Kidney capillary endothelial cell (primary cell): ENCODE measurements at regions not wholly inside any gene's neighbourhood (a gene's known extent, or its start where the extent isn't known, plus 50 kb on each side); places are given as distances from the start of the nearest gene placed in this dataset.

Experiments
- DNase-seq: peaks from one replicate; pipeline ENCODE4 v3.0.0-alpha.2; 2018; ENCODE audit warnings: low spot score

DNA sequence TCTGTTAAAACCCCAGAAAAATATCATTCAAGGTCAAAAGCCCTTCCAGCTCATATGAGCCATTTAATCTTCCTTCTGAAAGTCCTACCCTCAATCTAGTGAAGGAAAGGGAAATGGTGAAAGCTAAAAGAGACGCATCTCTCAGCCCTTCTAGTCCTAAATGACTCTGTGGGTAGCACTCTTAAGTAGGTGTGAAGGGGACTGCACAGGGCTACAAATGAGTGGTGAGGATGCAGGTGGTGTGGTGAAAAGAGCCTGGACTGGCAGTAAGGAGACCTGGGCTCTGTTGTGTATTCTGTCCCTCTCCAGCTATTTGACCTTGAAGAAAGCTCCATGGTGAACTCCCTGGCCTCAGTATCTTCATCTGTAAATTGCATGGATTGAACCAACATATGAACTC is 671.8 kb upstream of the DIPK2B start:
- no peak for DNase-seq

DNA sequence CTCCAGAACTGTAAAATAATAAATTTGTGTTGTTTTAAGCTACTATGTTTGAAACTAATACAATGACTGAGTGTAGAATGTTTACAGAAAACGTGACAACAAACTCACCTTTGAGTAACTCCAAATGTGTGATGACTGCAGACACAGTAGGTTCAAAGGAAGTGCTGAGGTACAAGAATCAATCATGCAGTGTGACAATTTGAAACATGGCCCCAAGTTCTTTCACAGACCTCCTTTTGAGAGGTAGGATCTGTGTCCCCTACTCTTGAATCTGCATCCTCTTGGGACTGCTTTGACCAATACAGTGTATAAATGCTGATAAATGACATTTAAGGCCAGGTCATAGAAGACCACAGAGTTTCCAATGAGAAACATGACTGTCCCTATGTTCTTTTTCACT is 667.7 kb upstream of the DIPK2B start:
- DNase-seq = no peak

DNA sequence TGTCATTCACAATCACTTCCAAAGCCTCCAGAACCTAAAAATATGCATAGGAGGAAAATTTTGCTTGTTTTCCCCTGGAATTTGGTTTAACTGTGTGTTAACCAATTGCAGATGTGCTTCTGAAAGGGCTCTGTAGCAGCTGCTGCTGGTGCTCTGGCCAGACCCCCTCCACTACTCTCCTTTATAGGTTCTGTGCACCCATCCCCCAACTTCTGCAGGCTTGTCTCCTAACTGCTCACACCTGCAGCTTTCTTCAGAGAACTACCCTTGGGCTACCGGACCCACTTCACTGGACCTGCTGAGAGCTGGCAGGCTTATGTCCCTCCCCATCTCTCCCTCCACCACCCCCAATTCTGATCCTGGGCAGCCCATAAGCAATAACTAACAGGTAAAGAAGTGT is 662.1 kb upstream of the DIPK2B start:
- no peak for DNase-seq

DNA sequence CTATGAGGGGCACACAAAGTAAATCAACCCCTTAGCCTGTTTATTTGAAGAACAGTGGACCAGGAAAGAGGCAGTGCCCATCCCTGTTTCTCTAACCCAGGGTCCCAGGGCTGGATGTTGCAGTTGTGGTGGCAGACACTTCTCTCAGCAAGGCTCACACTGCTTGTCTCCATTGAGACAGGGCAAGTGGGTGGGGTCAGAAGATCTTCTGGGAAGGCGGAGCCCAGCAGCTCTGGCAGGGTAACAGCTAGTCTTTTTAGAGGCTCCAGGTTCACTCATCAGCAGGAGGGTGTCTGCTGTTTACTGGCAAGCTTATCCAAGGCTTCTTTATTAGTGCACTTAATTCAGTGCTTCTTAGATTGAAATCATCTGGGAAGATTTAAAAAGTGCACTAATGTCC is 659.8 kb upstream of the DIPK2B start:
- DNase-seq = no peak

DNA sequence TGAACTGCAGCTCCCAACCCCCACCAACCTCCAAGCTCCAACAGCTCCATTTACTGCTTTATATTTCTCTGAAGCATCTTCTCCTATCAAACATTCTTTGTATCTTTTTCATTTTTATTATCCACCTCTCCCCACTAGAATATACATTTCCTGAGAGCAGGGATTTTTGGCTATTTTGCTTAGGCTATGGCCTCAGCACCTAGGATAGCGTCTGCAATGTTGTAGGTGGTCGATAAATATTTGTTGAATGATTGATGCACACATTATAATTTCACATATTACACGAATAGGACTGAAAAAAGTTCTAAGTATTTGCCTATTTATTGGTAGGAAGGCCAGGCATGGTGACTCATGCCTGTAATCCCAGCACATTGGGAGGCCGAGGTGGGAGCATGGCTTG is 658.7 kb upstream of the DIPK2B start:
- DNase-seq = no peak

DNA sequence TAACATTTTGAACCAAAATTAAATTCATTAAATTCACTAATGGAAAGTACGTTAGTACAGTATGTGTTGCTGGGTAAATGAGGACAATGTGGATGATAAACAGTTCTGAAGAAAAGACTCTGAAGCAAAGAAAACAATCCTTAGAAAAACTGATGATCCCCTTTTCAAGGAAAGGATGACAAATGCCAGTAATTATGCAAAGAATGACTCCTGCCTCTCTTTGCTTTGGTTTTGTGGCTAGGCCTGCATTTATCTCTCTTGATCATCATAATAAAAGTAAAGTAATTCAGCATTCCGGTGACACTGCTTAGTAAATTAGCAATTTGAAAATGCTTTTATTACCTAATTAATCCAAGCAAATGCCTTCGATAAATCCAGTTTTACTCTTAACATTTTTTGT is 652.2 kb upstream of the DIPK2B start:
- DNase-seq = no peak

DNA sequence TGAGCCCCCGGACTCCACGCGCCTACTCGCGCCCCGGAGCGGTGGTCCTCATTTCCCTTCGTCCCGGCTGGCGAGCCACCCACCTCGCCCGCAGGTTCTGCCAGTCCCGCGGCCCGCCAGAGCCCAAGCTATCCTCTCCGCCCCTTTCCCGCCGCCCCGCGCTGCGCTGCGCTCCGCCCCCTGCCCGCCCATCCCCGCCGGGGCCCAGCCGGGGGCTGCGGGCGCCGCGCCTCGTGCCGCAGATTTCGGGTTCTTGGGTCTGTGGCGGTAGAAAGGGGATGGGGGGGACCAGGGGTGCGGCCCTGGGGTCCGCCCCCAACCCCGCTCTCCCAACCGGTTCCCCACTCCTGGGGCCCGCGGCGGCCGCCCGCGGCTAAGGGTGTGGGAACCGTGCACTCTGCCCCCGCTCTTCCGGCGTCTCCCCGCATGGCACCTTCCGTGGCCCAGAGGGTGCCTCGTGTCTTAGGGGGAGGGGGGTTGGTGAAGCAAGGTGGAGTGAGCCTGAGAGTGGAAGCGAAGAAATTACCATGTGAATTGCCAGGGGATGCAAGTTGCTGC is 650.8 kb upstream of the DIPK2B start:
- DNase-seq = no peak

DNA sequence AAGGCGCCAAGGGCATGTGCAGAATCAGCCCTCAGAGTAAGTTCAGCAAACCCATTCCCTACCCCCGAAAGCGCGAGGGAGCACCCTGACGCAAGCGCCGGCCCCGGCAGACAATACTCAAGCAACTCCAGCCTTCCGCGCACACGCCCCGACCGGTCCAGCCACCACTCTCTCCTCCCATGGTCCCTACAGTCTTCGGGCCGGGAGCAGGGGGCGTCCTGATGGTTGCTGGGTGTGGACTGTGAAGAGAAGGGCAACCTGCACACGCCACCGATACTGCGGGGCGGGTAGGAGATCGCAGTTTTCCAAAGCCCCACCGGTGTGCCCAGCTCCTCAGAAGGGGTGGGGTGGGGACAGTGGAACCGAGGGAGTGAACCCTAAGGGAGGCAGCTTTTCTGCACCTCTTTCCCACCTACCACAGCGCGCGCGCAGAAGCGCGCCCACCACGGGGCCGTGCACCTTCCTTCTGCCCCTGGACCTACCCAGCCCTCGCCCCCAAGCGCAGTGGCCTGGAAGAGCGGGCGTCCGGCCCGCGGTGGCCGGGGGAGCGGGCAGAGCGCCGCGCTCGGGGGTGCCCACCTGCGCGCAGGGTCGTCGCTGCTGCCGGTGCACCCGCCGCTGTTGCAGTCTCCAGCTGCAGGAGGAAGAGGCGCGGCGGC is 650.2 kb upstream of the DIPK2B start:
- DNase-seq = no peak

DNA sequence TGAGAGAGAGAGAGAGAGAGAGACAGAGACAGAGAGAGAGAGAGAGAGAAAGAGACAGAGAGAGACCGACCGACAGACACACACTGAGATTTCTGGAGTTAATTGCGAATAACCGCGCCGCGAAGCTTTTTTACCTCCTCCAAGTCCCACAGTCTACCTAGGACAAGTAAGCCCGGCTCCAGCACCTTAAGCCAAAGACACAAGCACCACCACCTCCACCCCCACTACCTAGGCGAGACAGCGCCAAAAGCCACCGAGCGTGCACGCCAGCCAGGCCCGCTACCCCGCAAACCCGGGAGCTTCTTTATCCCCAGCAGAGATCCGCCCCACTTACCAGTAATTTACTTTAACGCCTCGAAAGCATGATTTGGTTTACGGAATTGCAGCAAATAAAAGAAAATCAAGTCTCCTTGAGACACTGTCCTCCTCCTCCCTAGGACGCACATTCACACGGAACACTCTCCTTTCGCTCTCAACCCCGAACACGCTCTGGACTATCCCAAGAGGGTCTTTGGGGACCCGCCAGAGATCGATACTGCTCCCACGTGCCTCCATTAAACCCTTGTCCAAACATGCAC is 649.6 kb upstream of the DIPK2B start:
- no peak for DNase-seq

DNA sequence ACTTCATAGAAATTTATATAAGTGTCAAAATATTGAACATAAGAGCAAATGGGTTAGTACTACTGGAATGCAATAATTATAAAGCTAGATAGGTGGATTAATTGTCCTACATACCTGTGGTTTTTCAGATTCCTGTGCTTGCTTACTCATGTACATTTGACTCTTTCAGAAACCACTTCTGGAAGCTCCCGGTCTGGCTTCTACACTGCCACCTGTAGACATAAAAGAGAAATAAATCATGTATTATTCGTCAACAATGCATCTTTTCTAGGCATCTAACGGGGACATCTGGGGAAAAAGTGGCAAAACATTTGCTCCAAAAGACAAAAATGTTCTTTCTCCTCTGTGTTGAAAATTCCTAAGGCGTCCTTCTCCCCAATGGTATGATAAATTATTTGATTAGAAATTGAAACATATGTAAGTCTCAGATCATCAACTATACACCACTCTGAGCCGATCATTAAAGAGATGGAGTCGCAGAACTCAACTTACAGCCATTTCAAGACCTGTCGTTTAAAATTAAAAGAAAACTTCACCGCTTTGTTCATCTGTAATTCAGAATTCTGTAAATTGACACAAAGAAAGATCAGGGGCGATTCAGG is 648.7 kb upstream of the DIPK2B start:
- peak; percentile 16 for DNase-seq

DNA sequence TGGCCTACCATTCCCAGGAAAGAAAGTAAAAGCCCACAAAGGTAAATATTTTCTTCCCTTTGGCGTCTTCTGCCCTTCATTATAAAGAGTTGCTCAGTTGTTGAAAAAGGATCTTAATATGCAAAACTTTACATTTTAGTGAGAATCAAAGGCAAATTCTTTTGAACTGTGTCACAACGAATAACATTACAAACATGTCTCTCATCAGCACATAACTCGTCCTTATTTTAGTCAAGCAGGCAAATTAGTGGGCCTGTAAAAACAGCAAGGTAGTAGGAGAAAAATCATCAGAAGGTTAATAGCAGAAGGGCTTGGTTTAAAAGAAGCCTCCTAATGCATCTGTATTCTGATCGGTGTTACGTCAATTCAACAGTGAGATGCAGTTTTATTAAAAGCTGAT is 647.3 kb upstream of the DIPK2B start:
- no peak for DNase-seq

DNA sequence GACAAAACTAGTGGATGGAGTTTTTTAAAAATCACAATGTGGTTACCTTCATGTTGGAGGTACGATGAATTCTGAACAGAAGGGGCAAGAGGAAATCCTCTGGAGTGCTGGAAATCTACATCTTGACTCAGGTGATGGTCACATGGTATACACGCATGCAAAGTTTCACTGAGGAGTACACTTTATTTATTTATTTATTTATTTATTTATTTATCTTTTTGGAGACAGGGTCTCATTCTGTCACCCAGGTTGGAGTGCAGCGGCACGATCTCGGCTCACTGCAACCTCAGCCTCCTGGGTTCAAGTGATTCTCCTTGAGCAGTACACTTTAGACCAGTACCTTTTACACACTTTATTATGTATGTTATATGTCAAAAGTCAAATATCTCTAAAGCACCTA is 645.7 kb upstream of the DIPK2B start:
- no peak for DNase-seq

DNA sequence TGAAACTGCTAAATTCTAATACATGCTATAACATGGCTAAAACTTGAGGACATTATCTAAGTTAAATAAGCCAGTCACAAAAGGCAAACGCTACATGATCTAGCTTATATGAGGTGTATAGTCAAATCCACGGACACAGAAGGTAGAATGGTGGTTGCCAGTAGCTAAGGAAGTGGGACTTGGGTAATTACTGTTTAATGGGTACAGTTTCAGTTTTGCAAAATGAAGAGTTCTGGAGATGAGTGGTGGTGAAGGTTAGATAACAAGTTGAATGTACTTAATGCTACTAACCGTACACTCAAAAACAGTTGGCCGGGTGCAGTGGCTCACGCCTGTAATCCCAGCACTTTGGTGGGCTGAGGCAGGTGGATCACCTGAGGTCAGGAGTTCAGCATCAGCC is 644.5 kb upstream of the DIPK2B start:
- DNase-seq = no peak

DNA sequence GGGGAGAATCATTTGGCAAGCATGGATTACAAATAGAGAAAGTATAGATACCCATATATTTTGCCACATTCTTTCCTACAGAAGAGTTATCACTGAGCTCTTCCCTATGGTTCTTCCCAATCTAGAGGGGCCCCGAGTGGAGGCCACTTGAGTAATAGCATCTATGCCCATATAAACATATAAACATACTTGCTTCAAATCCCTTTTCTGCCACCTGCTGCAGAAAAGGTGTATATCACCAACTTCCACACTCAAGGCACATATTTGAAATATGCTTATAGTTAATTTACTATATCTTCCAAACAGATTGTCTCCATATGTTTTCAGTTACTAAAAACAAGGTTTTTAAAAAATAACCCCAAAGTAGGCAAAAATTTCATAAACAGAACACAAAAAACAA is 642.8 kb upstream of the DIPK2B start:
- DNase-seq = no peak

DNA sequence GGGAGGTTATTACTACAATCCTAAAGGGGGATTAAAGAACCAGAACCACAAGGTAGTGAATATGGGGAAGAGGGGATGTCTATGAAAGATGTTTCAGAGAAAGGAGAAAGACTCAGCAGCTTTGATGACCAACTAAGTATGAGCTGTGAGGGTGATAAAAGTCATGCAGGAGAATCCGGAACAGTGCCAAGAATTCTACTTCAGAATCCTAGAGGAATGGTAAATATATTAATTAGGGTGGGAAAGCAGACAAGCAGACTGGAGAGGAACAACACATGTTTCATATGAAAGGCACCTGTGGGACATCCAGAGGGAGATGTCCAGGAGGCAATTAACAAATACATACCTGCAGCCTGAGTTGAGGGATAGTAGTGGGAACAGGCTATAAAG is 642.2 kb upstream of the DIPK2B start:
- DNase-seq = no peak

DNA sequence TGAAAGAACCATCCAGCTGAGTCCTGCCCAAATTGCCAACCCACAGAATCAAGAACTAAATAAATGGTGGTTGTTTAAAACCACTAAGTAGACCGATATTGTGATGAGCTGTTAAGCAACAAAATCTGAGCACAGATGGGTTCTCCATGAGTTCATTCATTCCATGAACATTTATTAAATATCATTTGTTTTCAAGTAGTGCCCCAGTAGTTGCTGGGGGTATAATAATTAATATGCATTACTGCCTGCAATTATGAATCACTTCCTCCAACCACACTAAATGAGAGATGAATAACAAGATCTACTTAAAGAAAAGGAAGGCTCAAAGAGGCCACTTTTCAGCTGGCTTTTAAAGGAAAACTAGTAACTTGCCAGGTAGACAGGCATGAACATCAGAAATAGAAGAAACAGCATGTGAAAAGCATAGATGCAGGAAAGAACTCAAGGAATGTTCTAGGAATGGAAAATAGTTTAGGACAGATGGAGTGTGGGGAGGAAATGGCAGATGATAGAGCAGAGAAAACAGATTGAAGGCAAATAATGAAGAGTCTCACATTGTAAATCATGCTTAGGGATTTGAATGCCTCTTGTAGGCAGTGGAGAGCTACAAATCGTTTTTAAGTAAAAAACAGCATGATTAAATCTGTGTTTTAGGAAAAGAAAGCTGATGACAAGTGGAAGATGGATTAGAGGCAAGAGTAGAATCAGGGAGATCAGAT is 641.7 kb upstream of the DIPK2B start:
- DNase-seq = no peak

DNA sequence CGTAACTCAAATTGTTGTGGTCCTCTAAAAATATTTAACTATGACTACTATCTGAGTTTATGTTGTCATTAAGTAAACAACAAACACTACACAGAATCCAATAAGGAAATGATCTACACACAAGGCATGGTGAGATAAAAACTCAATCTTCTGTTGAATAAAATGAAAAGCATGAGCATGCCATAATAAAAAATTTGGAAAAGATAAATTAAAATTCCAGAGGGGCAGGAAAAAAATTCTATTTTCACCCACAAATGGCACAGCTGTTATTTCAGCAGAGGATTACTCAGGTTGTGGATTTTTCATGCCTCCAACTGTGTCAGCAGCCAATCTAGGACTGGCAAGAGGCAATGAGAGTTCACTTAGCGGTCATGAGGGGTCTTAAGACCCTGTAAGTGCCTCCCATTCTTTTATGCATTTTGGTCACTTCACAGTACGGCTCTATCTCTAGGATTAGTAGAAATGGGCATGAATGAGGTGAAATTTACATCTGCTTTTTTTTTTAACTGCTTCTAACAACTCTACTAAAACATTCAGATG is 639.8 kb upstream of the DIPK2B start:
- no peak for DNase-seq

DNA sequence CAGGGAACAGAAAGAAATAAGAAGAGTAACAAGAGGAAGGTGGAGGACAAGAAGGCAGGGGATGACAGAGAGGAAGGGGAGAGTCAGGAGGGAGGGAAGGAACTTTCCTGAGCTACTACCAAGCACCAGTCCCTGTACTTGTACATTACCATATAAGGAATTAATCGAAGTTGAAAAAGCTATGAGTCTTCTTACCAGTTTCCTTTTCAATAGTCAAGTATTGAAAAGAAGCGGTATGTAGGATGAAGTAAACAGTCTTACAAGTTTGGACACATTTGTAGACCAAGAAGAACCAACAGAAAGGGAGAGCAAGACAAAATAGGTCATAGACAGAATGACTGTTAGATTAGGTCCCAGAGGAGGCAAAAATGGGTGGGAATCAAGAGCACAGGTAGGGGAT is 629.7 kb upstream of the DIPK2B start:
- no peak for DNase-seq

DNA sequence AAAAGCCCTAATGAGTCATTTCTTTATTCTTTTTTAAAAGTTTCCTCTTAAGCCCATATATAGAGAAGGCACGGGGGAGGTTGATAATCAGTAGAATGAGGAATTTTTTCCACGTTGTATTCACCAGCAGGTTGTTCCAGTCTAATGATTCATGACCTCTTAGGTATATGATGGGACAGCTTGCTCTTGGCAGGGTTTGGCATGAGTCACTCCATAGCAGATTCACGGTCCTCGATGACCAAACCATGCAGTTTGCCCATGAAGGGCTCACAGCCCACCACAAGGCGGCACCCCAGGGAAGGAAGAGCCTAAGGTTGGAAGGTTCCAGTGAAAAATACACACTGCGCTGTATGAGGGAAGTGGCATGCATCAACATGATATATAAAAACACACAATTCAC is 623.8 kb upstream of the DIPK2B start:
- DNase-seq = peak; percentile 68

DNA sequence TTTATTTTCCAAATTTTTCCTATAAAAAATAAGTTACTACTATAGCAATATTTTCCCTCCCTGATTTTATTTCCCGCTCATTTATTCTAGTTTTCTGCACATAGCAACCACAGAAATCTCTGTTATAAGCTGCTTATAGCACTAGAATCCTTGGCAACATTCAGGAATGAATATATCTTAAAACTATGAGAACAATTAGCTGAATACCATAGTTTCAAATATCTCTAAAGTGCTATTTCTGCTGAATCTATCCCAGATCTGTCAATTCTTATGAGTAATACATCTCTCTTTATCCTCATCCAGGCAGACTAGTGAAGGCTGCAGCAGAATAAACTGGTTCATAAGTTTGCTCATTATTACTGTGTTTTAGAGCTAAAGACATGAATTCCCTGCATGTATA is 622.9 kb upstream of the DIPK2B start:
- DNase-seq = no peak

DNA sequence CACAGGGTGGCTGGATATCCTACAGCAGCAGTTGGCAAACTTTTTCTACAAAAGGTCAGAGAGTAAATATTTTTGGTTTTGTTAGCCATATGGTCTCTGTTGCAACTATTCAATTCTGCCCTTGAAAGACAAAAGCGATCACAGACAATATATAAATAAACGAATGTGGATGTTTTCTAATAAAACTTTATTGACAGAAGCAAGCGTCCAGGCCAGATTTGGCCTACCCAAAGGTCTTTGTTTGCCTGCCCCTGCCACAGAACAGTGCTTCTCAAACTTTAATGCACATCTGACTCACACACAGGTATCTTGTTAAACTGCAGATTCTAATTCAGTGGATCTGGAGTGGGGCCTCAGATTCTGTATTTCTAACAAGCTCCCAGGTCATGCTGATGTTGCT is 621.4 kb upstream of the DIPK2B start:
- no peak for DNase-seq

DNA sequence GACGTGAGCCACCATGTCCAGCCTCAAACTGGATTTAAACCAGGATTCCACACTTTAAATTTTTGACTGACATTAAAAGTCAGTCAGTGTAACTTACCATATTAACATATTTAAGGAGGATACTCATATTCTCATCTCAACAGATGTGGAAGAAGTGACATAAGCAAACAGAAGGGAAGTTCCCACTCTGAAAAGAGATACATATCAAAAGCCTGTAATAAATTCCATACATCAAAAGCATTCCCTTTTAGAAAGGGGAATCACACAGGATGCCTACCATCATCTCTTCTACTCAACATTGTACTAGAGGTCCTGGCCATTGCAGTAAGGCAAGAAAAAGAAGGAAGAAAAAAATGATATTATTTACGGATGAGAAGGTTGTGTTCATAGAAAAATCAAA is 618.2 kb upstream of the DIPK2B start:
- no peak for DNase-seq

DNA sequence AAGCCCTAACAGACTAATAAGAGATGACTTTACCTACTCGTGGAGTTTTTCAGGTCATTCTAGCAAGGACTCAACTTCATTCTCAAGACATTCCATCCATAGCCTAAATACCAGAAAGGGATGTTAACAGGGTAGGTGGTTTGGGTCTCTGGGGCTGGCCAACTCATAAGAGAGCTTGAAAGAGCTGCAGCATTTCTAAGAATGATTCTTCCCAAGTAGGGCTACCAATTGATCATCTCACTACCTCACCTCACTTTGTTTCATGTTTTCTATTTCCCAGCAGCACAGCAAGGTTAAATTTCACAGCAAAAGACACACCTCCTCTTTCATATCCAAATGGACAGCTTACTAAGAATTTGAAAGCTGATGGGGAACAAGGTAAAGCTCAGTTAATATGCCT is 614.8 kb upstream of the DIPK2B start:
- DNase-seq = no peak
